ENCODE measurements at regions not wholly inside any gene's neighbourhood (a gene's known extent, or its start where the extent isn't known, plus 50 kb on each side); places are given as distances from the start of the nearest gene placed in this dataset.

- Histone ChIP-seq H3K9me3 (ENCODE audit: low read length) (no peaks in the 10 kb centered on the region), H3K9ac (ENCODE audit: insufficient read depth, low read depth, low read length) (no peak overlapping the region), H3K27ac (ENCODE audit: extremely low read length, insufficient read depth, low read length) (no peak overlapping the region), H3K4me1 (ENCODE audit: insufficient read depth, low read length) (no peaks in the 10 kb centered on the region), H3K4me3 (replicated peaks in 1 of 3; ENCODE audit: insufficient read depth in 1 of 3, low read depth in 2 of 3, low read length in 3 of 3) (no peak overlapping the region), H3K79me2 (ENCODE audit: insufficient read depth, low read length) (no peaks in the 10 kb centered on the region), H3K36me3 (replicated peaks in 1 of 2; ENCODE audit: control insufficient read depth in 1 of 2, insufficient read depth in 2 of 2, low read length in 2 of 2) (no peaks in the 10 kb centered on the region), H3K27me3 (ENCODE audit: control insufficient read depth in 1 of 2, insufficient read depth in 2 of 2, low read length in 2 of 2) (no peaks in the 10 kb centered on the region), H4K20me1 (ENCODE audit: insufficient read depth, low read length) (no peaks in the 10 kb centered on the region), H3K4me2 (ENCODE audit: low read depth, low read length) (no peak overlapping the region), H2AFZ (ENCODE audit: low read length) (no peak overlapping the region)
- DNase-seq (ENCODE audit: low spot score) (no peak), ATAC-seq (no peak), FAIRE-seq (no peak)
- in situ Hi-C loops (cut with HindIII; ENCODE audit: extremely low pct_ligation_motif_present, low pct_unique_long_range_greater_than_20kb), result no loop called here
- POLR2A ChIA-PET, result no interaction called here
- no TSS peak for BruUV-seq (replicated peaks)
- TF ChIP-seq, protein P1, sequence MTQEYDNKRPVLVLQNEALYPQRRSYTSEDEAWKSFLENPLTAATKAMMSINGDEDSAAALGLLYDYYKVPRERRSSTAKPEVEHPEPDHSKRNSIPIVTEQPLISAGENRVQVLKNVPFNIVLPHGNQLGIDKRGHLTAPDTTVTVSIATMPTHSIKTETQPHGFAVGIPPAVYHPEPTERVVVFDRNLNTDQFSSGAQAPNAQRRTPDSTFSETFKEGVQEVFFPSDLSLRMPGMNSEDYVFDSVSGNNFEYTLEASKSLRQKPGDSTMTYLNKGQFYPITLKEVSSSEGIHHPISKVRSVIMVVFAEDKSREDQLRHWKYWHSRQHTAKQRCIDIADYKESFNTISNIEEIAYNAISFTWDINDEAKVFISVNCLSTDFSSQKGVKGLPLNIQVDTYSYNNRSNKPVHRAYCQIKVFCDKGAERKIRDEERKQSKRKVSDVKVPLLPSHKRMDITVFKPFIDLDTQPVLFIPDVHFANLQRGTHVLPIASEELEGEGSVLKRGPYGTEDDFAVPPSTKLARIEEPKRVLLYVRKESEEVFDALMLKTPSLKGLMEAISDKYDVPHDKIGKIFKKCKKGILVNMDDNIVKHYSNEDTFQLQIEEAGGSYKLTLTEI (CRISPR knock-in tag; conservative IDR thresholded peaks at IDR 0.05), result no peak
- no peak for TF ChIP-seq ZFP90 (CRISPR knock-in tag; IDR thresholded peaks at IDR 0.05; ENCODE audit: borderline replicate concordance)
- intact Hi-C loops (cut with micrococcal nuclease; ENCODE audit: unreplicated experiment), result no loop called here
- WGBS (ENCODE audit: low lambda C conversion rate), result 90% methylated on average over 2 of the region's 2 CpGs
- CTCF ChIA-PET (ENCODE audit: low intra/inter-chr PET ratio, low total read pairs), result no interaction called here
Measured at GRCh38 chrX:35406386-35406785, 391.8 kb upstream of the MAGEB16 start.

GRCh38 chrX:35416782-35417181 lies 381.4 kb upstream of the MAGEB16 start:
- TF ChIP-seq SIX1 (CRISPR knock-in tag; IDR thresholded peaks at IDR 0.05; ENCODE audit: borderline replicate concordance) (no peak), MAFK (conservative IDR thresholded peaks at IDR 0.05 in 1 of 2, IDR thresholded peaks at IDR 0.05 in 1 of 2; ENCODE audit: low read length in 2 of 2) (peak in 1 of 2 experiments; percentile 61; a peak in 2 of 4 replicates), MAFF (IDR thresholded peaks at IDR 0.05; ENCODE audit: low read depth, low read length) (0 out of 2 replicates have a peak, but pooled peaks have one; percentile 37)
- in situ Hi-C loops (cut with HindIII; ENCODE audit: extremely low pct_ligation_motif_present, low pct_unique_long_range_greater_than_20kb), result no loop called here
- BruUV-seq (replicated peaks), result no TSS peak

More at GRCh38 chrX:35416782-35417181, 381.4 kb upstream of the MAGEB16 start:
- no peak for ATAC-seq
- no peaks in the 10 kb centered on the region for H3K9me3 ChIP-seq (ENCODE audit: low read length)
- H3K4me1 ChIP-seq (ENCODE audit: insufficient read depth, low read length), result no peaks in the 10 kb centered on the region
- no peaks in the 10 kb centered on the region for H3K36me3 ChIP-seq (replicated peaks in 1 of 2; ENCODE audit: control insufficient read depth in 1 of 2, insufficient read depth in 2 of 2, low read length in 2 of 2)
- H3K4me3 ChIP-seq (replicated peaks in 1 of 3; ENCODE audit: insufficient read depth in 1 of 3, low read depth in 2 of 3, low read length in 3 of 3), result no peak overlapping the region
- no peak overlapping the region for H3K4me2 ChIP-seq (ENCODE audit: low read depth, low read length)
- intact Hi-C loops (cut with micrococcal nuclease; ENCODE audit: unreplicated experiment), result no loop called here
- no peak overlapping the region for H3K9ac ChIP-seq (ENCODE audit: insufficient read depth, low read depth, low read length)
- H3K79me2 ChIP-seq (ENCODE audit: insufficient read depth, low read length), result no peaks in the 10 kb centered on the region
- H4K20me1 ChIP-seq (ENCODE audit: insufficient read depth, low read length), result no peaks in the 10 kb centered on the region
- no peak for DNase-seq (ENCODE audit: low spot score)
- no peak overlapping the region for H2AFZ ChIP-seq (ENCODE audit: low read length)
- CTCF ChIA-PET (ENCODE audit: low intra/inter-chr PET ratio, low total read pairs), result no interaction called here
- FAIRE-seq, result no peak
- POLR2A ChIA-PET, result no interaction called here
- no peak overlapping the region for H3K27ac ChIP-seq (ENCODE audit: extremely low read length, insufficient read depth, low read length)
- no peaks in the 10 kb centered on the region for H3K27me3 ChIP-seq (ENCODE audit: control insufficient read depth in 1 of 2, insufficient read depth in 2 of 2, low read length in 2 of 2)

Data from HepG2 (cell line).